ENCODE measurements at regions not wholly inside any gene's neighbourhood (a gene's known extent, or its start where the extent isn't known, plus 50 kb on each side); places are given as distances from the start of the nearest gene placed in this dataset.

DNA sequence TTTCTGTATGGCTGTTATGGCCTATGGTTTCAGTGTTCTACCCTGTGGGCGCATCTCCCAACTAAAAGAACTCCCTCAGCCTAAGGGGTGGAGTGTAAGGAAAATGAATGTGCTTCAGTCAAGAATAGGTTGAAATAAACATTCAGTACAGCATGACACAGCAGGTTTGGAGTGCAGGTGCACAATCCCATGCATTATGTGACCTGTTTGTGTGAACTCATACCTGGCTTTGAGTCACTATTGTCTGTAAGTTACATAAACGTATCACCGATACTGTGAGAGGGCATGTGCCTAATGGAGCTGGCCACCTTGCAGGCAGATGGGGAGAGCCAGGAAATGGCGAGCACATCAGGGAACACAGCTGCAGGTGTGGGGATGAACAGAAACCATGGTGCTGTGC lies 216.0 kb downstream of the DSEL start:
- no peak overlapping the region for H2BK15ac ChIP-seq (ENCODE audit: low read depth, poor library complexity, severe bottlenecking)
- no peaks in the 10 kb centered on the region for H3K36me3 ChIP-seq (ENCODE audit: control insufficient read depth in 1 of 2, insufficient read depth in 2 of 2, low read depth in 1 of 2, low read length in 2 of 2)
- H4K8ac ChIP-seq (ENCODE audit: low read length), result no peak overlapping the region
- no peaks in the 10 kb centered on the region for H3K27me3 ChIP-seq (ENCODE audit: control insufficient read depth in 1 of 2, insufficient read depth in 1 of 2, low read length in 2 of 2)
- no peak overlapping the region for H3K9ac ChIP-seq (ENCODE audit: low read length)
- H3K4ac ChIP-seq (ENCODE audit: low read depth in 1 of 2, low read length in 2 of 2), result no peak overlapping the region
- WGBS, result 99% methylated on average over 3 of the region's 4 CpGs
- no peak overlapping the region for H3K23ac ChIP-seq (ENCODE audit: low read length in 2 of 2)
- H2BK12ac ChIP-seq (ENCODE audit: low read length in 2 of 2), result no peak overlapping the region
- no peak overlapping the region for H2AFZ ChIP-seq (ENCODE audit: low read depth, low read length)
- no peak overlapping the region for H3K27ac ChIP-seq (ENCODE audit: low read length, poor library complexity, severe bottlenecking)
- no peak overlapping the region for H3K18ac ChIP-seq (ENCODE audit: low read depth in 1 of 2, low read length in 2 of 2)
- DNase-seq, result no peak
- no peak overlapping the region for H2AK5ac ChIP-seq (ENCODE audit: low read length, severe bottlenecking)
- H2BK120ac ChIP-seq (ENCODE audit: low read depth, low read length), result no peak overlapping the region
- no peak overlapping the region for H3K4me3 ChIP-seq (ENCODE audit: insufficient read depth in 1 of 2, low read depth in 1 of 2, low read length in 2 of 2)
- no peak overlapping the region for H2BK5ac ChIP-seq (ENCODE audit: low read depth, low read length, poor library complexity, severe bottlenecking)
- no peaks in the 10 kb centered on the region for H3K9me3 ChIP-seq (ENCODE audit: control insufficient read depth, low read length)
- H3K4me1 ChIP-seq (ENCODE audit: control insufficient read depth, insufficient read depth, low read depth, low read length), result peaks cover 2% of the 10 kb centered on the region
- H4K91ac ChIP-seq (ENCODE audit: low read length), result no peak overlapping the region
- no peak overlapping the region for H3K14ac ChIP-seq (ENCODE audit: low read length in 2 of 2)
- H3K4me2 ChIP-seq (ENCODE audit: low read length, poor library complexity, severe bottlenecking), result no peak overlapping the region
- no peaks in the 10 kb centered on the region for H3K79me1 ChIP-seq (replicated peaks; ENCODE audit: low read length, poor library complexity, severe bottlenecking)

DNA sequence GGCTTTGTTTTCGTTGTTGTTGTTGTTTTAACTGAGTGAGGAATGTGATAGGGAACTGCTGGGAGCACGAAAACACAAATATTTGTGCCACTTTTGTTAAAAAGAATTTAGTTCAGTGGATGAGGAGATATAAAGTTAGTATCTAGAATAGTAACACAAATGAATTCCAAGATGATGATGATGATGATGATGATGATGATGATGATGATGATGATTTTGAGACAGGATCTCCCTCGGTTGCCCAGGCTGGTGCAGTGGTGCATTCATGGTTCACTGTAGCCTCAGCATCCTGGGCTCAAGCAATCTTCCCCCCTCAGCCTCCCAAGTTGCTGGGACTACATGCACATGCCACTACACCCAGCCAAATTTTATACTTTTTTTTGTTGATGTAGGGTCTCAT lies 223.7 kb downstream of the DSEL start:
- no peak for DNase-seq
- no peaks in the 10 kb centered on the region for H3K27me3 ChIP-seq (ENCODE audit: control insufficient read depth in 1 of 2, insufficient read depth in 1 of 2, low read length in 2 of 2)
- H2BK12ac ChIP-seq (ENCODE audit: low read length in 2 of 2), result no peak overlapping the region
- H3K9me3 ChIP-seq (ENCODE audit: control insufficient read depth, low read length), result no peaks in the 10 kb centered on the region
- H2AFZ ChIP-seq (ENCODE audit: low read depth, low read length), result no peak overlapping the region
- H3K9ac ChIP-seq (ENCODE audit: low read length), result no peak overlapping the region
- H2AK5ac ChIP-seq (ENCODE audit: low read length, severe bottlenecking), result no peak overlapping the region
- H3K23ac ChIP-seq (ENCODE audit: low read length in 2 of 2), result no peak overlapping the region
- no peak overlapping the region for H3K4ac ChIP-seq (ENCODE audit: low read depth in 1 of 2, low read length in 2 of 2)
- peak overlapping the region in 1 of 2 experiments; percentile 1 for H3K18ac ChIP-seq (ENCODE audit: low read depth in 1 of 2, low read length in 2 of 2)
- no peaks in the 10 kb centered on the region for H3K4me1 ChIP-seq (ENCODE audit: control insufficient read depth, insufficient read depth, low read depth, low read length)
- H3K27ac ChIP-seq (ENCODE audit: low read length, poor library complexity, severe bottlenecking), result no peak overlapping the region
- H3K36me3 ChIP-seq (ENCODE audit: control insufficient read depth in 1 of 2, insufficient read depth in 2 of 2, low read depth in 1 of 2, low read length in 2 of 2), result no peaks in the 10 kb centered on the region
- no peaks in the 10 kb centered on the region for H3K79me1 ChIP-seq (replicated peaks; ENCODE audit: low read length, poor library complexity, severe bottlenecking)
- H3K4me3 ChIP-seq (ENCODE audit: insufficient read depth in 1 of 2, low read depth in 1 of 2, low read length in 2 of 2), result no peak overlapping the region
- H2BK15ac ChIP-seq (ENCODE audit: low read depth, poor library complexity, severe bottlenecking), result no peak overlapping the region
- 75% methylated on average over 2 of the region's 3 CpGs for WGBS
- H4K8ac ChIP-seq (ENCODE audit: low read length), result no peak overlapping the region
- H2BK120ac ChIP-seq (ENCODE audit: low read depth, low read length), result no peak overlapping the region
- no peak overlapping the region for H4K91ac ChIP-seq (ENCODE audit: low read length)
- no peak overlapping the region for H3K4me2 ChIP-seq (ENCODE audit: low read length, poor library complexity, severe bottlenecking)
- no peak overlapping the region for H2BK5ac ChIP-seq (ENCODE audit: low read depth, low read length, poor library complexity, severe bottlenecking)
- no peak overlapping the region for H3K14ac ChIP-seq (ENCODE audit: low read length in 2 of 2)

DNA sequence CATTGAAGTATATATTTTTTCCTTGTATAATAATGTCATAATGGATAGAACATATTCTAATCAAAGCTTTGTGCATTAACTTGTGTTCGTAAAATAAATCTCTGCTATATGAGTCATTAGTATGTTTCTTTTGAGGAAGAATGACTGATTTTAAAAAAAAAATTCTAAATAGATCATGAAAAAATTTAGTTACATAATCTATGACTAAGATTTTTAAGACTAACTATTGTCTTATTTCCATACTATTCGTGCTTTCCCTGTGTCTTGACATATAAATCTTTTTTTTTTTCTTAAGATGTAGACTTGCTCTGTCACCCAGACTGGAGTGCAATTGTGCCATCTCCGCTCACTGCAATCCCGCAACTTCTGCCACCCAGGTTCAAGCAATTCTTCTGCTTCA lies 226.1 kb downstream of the DSEL start:
- no peaks in the 10 kb centered on the region for H3K9me3 ChIP-seq (ENCODE audit: control insufficient read depth, low read length)
- H2BK12ac ChIP-seq (ENCODE audit: low read length in 2 of 2), result no peak overlapping the region
- H4K91ac ChIP-seq (ENCODE audit: low read length), result no peak overlapping the region
- H3K18ac ChIP-seq (ENCODE audit: low read depth in 1 of 2, low read length in 2 of 2), result no peak overlapping the region
- no peaks in the 10 kb centered on the region for H3K27me3 ChIP-seq (ENCODE audit: control insufficient read depth in 1 of 2, insufficient read depth in 1 of 2, low read length in 2 of 2)
- H3K4ac ChIP-seq (ENCODE audit: low read depth in 1 of 2, low read length in 2 of 2), result no peak overlapping the region
- no peak for DNase-seq
- H3K23ac ChIP-seq (ENCODE audit: low read length in 2 of 2), result no peak overlapping the region
- H3K4me2 ChIP-seq (ENCODE audit: low read length, poor library complexity, severe bottlenecking), result no peak overlapping the region
- H4K8ac ChIP-seq (ENCODE audit: low read length), result no peak overlapping the region
- H3K4me1 ChIP-seq (ENCODE audit: control insufficient read depth, insufficient read depth, low read depth, low read length), result no peaks in the 10 kb centered on the region
- H2BK5ac ChIP-seq (ENCODE audit: low read depth, low read length, poor library complexity, severe bottlenecking), result no peak overlapping the region
- no peaks in the 10 kb centered on the region for H3K79me1 ChIP-seq (replicated peaks; ENCODE audit: low read length, poor library complexity, severe bottlenecking)
- H2BK15ac ChIP-seq (ENCODE audit: low read depth, poor library complexity, severe bottlenecking), result no peak overlapping the region
- no peak overlapping the region for H3K14ac ChIP-seq (ENCODE audit: low read length in 2 of 2)
- no peaks in the 10 kb centered on the region for H3K36me3 ChIP-seq (ENCODE audit: control insufficient read depth in 1 of 2, insufficient read depth in 2 of 2, low read depth in 1 of 2, low read length in 2 of 2)
- H2BK120ac ChIP-seq (ENCODE audit: low read depth, low read length), result no peak overlapping the region
- no peak overlapping the region for H2AK5ac ChIP-seq (ENCODE audit: low read length, severe bottlenecking)
- H3K9ac ChIP-seq (ENCODE audit: low read length), result no peak overlapping the region
- H3K27ac ChIP-seq (ENCODE audit: low read length, poor library complexity, severe bottlenecking), result no peak overlapping the region
- no peak overlapping the region for H3K4me3 ChIP-seq (ENCODE audit: insufficient read depth in 1 of 2, low read depth in 1 of 2, low read length in 2 of 2)
- 67% methylated on average over 3 of the region's 4 CpGs for WGBS
- no peak overlapping the region for H2AFZ ChIP-seq (ENCODE audit: low read depth, low read length)

DNA sequence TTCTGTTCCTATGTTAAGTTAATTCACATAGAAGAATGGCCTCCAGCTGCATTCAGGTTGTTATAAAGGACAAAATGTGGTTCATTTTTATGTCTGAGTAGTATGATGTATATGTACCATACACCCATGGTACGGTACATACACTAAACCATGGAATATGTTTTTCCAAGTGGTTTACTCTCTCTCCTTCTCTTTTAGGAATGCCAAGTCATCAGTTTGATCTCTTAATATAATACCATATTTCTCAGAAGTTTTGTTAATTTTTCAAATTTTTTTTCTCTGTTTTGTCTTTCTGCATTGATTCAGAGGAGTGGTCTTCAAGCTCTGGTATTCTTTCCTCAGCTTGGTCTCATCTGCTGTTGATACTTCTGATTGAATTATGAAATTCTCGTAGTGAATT lies 230.9 kb downstream of the DSEL start:
- H3K18ac ChIP-seq (ENCODE audit: low read depth in 1 of 2, low read length in 2 of 2), result no peak overlapping the region
- no peak overlapping the region for H3K4ac ChIP-seq (ENCODE audit: low read depth in 1 of 2, low read length in 2 of 2)
- H2BK120ac ChIP-seq (ENCODE audit: low read depth, low read length), result no peak overlapping the region
- H3K9ac ChIP-seq (ENCODE audit: low read length), result no peak overlapping the region
- no peaks in the 10 kb centered on the region for H3K9me3 ChIP-seq (ENCODE audit: control insufficient read depth, low read length)
- H3K4me1 ChIP-seq (ENCODE audit: control insufficient read depth, insufficient read depth, low read depth, low read length), result no peaks in the 10 kb centered on the region
- no peak overlapping the region for H2AFZ ChIP-seq (ENCODE audit: low read depth, low read length)
- no peak overlapping the region for H2AK5ac ChIP-seq (ENCODE audit: low read length, severe bottlenecking)
- H3K14ac ChIP-seq (ENCODE audit: low read length in 2 of 2), result no peak overlapping the region
- 100% methylated on average over 1 of the region's 2 CpGs for WGBS
- no peak overlapping the region for H3K27ac ChIP-seq (ENCODE audit: low read length, poor library complexity, severe bottlenecking)
- no peak overlapping the region for H4K91ac ChIP-seq (ENCODE audit: low read length)
- no peaks in the 10 kb centered on the region for H3K79me1 ChIP-seq (replicated peaks; ENCODE audit: low read length, poor library complexity, severe bottlenecking)
- H2BK12ac ChIP-seq (ENCODE audit: low read length in 2 of 2), result no peak overlapping the region
- no peak overlapping the region for H2BK15ac ChIP-seq (ENCODE audit: low read depth, poor library complexity, severe bottlenecking)
- no peak overlapping the region for H3K4me2 ChIP-seq (ENCODE audit: low read length, poor library complexity, severe bottlenecking)
- H4K8ac ChIP-seq (ENCODE audit: low read length), result no peak overlapping the region
- H3K36me3 ChIP-seq (ENCODE audit: control insufficient read depth in 1 of 2, insufficient read depth in 2 of 2, low read depth in 1 of 2, low read length in 2 of 2), result no peaks in the 10 kb centered on the region
- DNase-seq, result no peak
- H3K27me3 ChIP-seq (ENCODE audit: control insufficient read depth in 1 of 2, insufficient read depth in 1 of 2, low read length in 2 of 2), result no peaks in the 10 kb centered on the region
- no peak overlapping the region for H3K23ac ChIP-seq (ENCODE audit: low read length in 2 of 2)
- H3K4me3 ChIP-seq (ENCODE audit: insufficient read depth in 1 of 2, low read depth in 1 of 2, low read length in 2 of 2), result no peak overlapping the region
- H2BK5ac ChIP-seq (ENCODE audit: low read depth, low read length, poor library complexity, severe bottlenecking), result no peak overlapping the region

Measured in mesenchymal stem cell (in vitro differentiated cells and primary cell).